Cardiac fibroblast (primary cell): ENCODE measurements at regions not wholly inside any gene's neighbourhood (a gene's known extent, or its start where the extent isn't known, plus 50 kb on each side); places are given as distances from the start of the nearest gene placed in this dataset.
A peak's percentile ranks its signal among the peaks of the same experiment; 100 is the strongest.

Experiments
- DNase-seq, 2 donors: peaks; one replicate each; pipeline versions ENCODE4 v3.0.0 to v3.0.0-alpha.2; 2010; ENCODE audit warnings: low read depth in 2 of 2
- H3K4me3 ChIP-seq, 2 donors: replicated peaks in 1 of 2; 1 replicate in 1 of 2; 2 replicates in 1 of 2; pipeline ENCODE4 v1.5.1; 2011; ENCODE audit warnings: low read depth in 2 of 2, low read length in 2 of 2, mild to moderate bottlenecking in 2 of 2, moderate library complexity in 1 of 2
- CTCF ChIP-seq: IDR thresholded peaks from one replicate; pipeline ENCODE4 v1.5.1; 2011; ENCODE audit warnings: low read depth, mild to moderate bottlenecking, low read length, inconsistent platforms

- TF ChIP-seq CTCF: no peak
- DNase-seq: no peak
- H3K4me3 ChIP-seq: no peak overlapping the region
Measured at GRCh38 chr6:133583907-133584427, 304.9 kb upstream of the TCF21 start.

GRCh38 chr6:133584823-133585222, 304.1 kb upstream of the TCF21 start:
- no peak for DNase-seq
- H3K4me3 ChIP-seq: no peak overlapping the region
- no peak for TF ChIP-seq CTCF

GRCh38 chr6:133585978-133586377, 302.9 kb upstream of the TCF21 start:
- no peak for DNase-seq
- no peak overlapping the region for H3K4me3 ChIP-seq
- TF ChIP-seq CTCF: no peak

- TF ChIP-seq CTCF: no peak
- DNase-seq: peak; percentile 30 to 58
- H3K4me3 ChIP-seq: no peak overlapping the region
Measured at GRCh38 chr6:133587546-133588160, 301.3 kb upstream of the TCF21 start.

GRCh38 chr6:133590196-133590595, 298.7 kb upstream of the TCF21 start:
- no peak for TF ChIP-seq CTCF

GRCh38 chr6:133590814-133591213, 298.1 kb upstream of the TCF21 start:
- peak in 1 of 2 donors; percentile 46 for DNase-seq
- H3K4me3 ChIP-seq: no peak overlapping the region
- no peak for TF ChIP-seq CTCF

More at GRCh38 chr6:133590196-133590595, 298.7 kb upstream of the TCF21 start:
- DNase-seq: no peak
- no peak overlapping the region for H3K4me3 ChIP-seq

GRCh38 chr6:133591275-133591674, 297.6 kb upstream of the TCF21 start:
- no peak overlapping the region for H3K4me3 ChIP-seq
- no peak for TF ChIP-seq CTCF
- DNase-seq: no peak
